ENCODE measurements at regions not wholly inside any gene's neighbourhood (a gene's known extent, or its start where the extent isn't known, plus 50 kb on each side); places are given as distances from the start of the nearest gene placed in this dataset.
"Not testable (repeated sequence)": the region's sequence is repeated elsewhere in the genome, so short reads cannot be mapped to it uniquely, and the experiment has no call there.

DNA sequence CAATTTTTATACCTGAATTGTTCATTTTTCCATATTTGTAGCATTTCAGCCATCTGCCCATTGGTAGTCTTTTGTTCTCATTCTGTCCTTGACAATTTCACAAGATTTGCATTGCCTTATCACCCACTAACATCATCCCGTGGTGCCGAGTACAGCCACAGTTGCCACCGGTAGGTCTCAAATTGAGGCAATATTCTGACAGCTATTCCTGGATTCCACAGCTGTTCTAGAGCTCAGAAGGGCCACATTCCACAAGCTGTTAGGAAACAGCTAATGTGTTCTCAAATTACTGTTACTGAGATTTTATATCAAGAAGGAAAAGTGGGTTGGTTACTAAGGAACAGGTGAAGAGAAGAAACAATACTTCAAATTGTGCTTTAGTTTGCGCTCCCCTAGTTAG lies 178.8 kb downstream of the RPRM start:
- no peak for DNase-seq

DNA sequence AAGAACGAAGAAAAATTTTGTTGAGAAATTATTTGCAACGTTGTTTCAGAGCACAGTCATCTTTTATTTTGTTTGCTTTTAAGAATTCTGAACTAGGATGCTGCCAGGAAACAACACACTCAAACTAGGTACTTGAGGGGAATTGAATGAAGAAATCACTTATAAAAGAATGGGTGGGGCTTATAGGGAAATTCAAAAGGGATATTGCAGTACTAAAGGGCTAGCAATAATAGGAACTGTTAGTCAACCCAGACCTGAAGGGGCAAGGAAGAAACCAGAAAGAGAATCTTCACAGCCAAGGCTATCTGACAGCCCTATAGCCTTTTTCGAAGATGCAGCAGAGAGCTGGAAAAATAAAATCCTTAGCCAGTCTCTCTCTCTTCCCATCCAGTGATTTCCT lies 179.3 kb downstream of the RPRM start:
- no peak for DNase-seq

DNA sequence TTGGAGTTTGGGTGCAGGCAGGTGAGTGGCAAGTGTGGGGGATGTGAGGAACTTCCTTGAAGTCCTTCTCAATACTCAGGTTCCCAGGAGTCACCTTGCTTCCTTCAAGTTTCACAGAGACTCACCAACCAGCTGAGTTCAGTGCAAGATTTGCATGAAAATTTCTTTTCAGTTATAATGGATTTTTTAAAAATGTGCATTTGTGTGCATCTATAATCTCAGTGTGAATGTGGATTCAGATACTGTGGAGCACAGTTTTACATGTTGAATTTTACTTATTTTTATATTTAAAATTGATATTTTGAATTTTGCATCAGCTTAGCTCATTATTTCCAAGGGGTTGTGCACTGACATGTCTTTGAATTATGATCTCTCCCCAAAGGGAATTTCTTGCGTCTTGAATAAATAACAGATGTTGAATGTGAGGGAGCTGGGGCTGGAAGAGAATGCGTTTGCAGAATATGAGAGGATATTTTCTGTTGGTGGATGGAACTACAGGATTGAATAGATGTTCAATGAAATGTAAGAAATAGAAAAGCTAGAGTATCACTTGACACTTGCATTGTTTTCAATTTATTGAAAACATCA lies 184.3 kb downstream of the RPRM start:
- no peak for DNase-seq

DNA sequence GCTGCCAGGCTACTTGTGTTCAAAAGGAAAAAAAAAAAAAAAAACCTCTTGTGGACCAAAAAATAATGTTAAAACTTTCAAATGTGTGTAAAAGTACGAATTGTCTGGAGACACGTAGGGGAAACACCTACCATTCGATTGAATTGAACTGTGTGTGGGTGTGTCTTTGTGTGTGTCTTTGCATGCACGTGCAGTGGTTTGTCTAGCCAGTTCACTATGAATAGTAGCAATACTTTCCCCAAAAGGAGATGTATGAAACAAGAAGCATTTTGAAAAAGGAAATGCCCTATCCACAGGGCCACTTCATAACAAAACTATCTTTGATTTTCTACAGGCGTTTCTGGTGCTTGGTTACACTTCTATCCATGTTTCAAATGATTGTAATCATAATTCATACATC lies 186.8 kb downstream of the RPRM start:
- no peak for DNase-seq

DNA sequence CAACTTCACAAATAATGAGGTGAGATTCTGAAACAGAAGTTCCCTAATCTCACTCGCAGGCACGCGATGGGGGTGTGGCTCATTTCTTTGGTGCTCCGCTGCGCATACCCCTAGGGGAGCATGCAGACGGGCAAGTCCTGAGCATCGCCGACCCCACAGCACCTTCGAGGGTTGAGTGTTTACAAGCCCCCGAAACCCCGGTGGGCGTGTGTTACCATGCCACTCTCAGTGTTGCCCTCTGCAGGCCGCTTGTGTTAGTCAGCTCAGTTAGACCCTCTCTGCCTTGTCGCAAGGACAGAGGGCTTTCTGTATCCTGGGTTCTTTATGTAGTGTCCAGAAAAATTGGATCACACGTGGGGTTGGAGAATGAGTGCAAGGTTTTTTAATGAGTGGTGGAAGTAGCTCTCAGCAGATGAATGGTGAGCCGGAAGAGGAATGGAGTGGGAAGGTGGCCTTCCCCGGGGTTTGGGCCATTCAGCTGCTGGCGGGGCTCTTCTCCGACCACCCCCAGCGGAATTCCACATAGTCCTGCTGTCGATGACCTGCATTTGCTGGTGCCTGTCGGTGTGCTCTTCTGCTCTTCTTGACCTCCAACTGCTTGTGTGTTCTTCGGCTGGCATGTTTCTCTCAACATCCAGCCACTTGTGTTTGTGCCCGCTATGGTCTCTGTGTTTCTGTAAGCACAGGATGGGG lies 191.3 kb downstream of the RPRM start:
- peak; percentile 10 for DNase-seq

DNA sequence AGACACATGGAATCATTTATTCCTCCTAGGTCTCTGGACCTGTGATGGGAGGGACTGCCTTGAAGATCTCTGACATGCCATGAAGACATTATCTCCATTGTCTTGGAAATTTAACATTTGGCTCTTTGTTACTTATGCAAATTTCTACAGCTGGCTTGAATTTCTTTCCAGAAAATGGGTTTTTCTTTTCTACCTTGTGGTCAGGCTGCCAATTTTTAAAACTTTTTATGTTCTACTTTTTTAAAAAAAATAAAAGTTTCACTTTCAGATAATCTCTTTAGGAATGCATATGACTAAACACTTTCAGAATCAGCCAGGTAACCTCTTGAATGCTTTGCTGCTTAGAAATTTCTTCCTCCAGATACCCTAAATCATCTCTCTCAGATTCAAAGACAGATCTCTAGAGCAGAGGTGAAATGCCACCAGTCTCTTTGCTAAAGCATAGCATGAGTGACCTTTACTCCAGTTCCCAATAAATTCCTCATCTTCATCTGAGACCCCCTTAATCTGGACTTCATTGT lies 209.6 kb downstream of the RPRM start:
- DNase-seq: no peak

DNA sequence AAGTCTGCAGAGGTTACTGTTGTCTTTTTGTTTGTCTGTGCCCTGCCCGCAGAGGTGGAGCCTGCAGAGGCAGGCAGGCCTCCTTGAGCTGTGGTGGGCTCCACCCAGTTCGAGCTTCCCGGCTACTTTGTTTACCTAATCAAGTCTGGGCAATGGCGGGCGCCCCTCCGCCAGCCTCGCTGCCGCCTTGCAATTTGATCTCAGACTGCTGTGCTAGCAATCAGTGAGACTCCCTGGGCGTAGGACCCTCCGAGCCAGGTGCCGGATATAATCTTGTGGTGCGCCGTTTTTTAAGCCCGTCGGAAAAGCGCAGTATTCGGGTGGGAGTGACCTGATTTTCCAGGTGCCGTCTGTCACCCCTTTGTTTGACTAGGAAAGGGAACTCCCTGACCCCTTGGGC lies 221.7 kb downstream of the RPRM start:
- DNase-seq: not testable (repeated sequence)

DNA sequence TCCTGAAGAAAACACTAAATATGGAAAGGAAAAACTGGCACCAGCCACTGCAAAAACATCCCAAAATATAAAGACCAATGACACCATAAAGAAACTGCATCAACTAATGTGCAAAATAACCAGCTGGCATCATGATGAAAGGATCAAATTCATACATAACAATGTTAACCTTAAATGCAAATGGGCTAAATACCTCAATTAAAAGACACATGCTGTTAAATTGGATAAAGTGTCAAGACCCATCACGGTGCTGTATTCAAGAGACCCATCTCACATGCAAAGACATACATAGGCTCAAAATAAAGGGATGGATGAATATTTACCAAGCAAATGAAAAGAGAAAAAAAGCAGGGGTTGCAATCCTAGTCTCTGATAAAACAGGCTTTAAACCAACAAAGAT lies 231.9 kb downstream of the RPRM start:
- not testable (repeated sequence) for DNase-seq

DNA sequence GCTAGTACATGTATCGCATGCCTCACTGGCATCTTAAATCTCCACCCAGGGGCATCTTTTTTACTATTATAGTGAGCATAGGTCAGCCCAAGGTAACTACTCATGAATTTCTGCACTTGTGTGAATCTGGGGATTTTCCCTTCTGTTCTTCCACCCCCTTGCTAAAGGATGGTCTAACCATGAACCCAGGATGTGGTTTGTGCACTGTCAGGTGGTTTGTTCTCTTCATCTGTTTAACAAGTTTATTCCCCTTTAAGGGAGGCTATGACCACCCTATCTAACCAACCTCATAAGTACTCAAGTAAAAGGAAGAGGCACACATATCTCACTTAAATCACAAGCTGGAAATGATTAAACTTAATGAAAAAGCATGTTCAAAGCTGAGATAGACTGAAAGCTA lies 243.0 kb downstream of the RPRM start:
- peak; percentile 42 for DNase-seq

DNA sequence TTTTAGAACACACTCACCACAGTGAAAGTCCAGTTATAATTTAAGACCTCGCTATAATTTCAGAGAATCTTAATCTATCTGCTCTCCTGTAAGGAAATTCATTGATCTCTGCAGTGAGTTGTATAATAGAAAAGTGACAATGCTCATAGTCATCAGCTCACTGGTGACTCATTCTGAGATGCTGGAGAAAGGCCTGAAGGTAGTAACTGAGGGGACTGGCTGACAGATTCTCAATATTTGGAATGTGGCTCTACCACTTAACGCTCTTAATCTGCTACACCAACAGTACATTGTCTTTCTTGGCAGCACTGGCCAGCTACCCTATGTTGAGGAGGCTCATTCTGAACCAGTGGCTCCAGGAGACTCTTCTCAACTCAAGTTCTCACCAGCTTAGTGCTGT lies 246.1 kb downstream of the RPRM start:
- no peak for DNase-seq

DNA sequence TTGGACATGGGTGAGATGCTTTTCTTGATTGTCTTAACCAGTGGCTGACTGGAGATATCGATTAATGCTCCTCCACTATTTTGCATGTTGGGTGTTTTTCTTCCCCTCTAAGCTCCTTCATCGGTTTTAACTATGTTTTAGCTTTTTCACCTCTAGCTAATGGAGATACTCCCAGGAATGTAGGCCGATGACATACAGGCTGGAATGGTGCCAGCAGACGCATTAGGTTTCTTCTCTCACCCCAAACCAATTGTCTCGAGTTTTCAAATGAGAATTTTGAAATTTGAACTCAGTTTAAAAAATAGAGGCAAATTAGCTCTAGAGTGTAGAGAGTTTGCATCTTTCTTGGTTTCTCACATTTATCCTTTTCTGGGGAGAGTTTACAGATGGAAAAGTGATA lies 247.6 kb downstream of the RPRM start:
- DNase-seq: no peak

DNA sequence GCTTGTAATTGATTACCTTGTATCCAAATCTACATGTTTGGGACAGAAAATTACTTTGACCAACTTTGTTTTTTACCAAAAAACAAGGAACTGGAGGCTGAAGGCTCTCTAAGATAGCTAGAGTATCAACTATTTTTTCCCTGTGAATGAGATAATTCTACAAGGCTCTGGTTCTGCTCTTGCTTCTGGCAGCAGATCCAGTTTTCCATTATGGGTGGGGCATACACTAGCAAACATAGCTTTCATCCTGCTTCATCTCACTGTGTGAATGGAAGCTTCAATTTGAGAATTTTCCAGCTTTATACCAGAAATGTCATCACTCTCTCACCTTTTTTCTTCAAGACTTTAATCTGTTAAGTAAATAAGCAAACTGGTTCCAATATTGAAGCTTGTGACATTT lies 249.7 kb downstream of the RPRM start:
- DNase-seq: no peak

DNA sequence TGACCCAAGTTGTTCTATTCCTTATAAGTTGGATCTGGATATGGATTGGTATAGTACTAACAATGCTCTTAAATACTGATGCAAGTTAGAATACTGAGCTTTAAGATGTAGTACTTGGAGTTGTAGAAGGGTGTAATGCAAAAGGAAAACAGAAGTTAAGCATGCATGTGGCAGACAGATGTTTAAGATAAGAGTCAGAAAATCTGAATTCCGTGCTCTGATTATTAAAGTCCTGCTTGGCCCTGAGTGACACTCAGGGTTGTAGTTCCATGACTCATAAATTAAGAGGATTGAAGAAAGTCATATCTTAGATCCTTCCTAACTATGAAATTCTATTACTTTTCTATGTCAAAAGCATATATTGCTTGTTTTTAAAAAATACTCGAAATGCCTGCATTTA lies 250.6 kb downstream of the RPRM start:
- DNase-seq: no peak

DNA sequence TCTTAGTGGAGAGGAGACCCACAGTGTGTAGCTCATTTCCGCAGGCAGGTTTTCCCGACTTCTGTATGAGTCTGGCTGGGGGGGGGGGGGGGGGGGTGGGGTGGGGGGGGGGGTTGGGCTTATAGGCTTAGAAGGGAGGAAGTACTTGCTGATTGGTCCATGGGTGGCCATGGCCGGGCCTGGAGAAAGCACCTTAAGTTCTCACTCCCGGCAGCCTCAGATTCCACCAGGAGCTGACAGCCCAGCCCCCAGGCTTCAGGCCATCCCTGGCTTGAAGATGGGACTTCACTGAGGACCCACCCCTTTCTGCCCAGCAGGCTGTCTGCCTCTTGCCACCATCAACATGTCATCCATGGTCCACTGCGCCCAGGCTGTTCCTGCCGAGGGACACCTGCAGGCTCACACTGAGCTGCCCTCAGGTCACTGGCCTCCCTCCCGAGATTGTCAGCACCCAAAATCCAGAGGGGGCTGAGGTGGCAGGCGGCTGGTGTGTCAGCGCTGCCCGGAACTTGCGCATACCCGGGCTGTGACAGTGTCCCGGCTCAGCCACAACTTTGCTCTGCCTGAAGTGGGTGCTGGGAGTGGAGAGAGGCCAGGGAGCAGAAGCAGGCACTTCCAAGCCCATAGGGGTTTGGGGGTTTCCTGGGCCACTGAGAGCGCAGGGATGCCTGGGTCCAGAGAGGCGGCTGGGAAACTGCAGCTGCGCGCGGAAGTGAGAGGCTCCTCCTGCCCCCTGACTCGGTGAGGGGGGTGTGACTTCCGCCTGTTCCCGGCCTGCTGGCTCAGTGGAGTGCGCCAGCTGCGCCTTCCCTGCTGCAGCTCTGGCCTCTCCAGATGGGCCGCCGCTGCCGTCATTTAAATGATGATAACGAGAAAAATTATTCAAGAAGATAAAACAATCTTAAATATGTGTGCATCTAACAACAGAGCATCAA lies 256.1 kb downstream of the RPRM start:
- DNase-seq: no peak

DNA sequence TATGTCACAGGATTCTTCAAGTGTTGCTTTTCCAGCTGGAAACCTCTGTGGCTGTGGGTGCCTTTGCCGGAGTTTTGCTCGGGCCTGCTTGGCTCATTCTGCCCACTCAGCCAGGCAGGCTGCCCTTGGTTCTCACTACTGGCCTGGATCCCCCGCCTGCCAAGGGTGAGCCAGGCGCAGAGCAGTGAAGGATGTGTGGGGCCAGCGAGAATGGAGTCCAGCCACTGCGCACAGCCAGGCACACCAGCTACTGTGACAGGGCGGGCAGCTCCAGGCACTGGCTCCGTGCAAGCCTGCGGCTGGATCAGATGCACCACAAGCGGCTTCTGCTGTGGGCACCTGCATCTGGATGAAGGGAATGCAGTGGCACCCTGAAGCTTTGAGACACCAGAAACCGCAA lies 257.1 kb downstream of the RPRM start:
- DNase-seq: no peak

DNA sequence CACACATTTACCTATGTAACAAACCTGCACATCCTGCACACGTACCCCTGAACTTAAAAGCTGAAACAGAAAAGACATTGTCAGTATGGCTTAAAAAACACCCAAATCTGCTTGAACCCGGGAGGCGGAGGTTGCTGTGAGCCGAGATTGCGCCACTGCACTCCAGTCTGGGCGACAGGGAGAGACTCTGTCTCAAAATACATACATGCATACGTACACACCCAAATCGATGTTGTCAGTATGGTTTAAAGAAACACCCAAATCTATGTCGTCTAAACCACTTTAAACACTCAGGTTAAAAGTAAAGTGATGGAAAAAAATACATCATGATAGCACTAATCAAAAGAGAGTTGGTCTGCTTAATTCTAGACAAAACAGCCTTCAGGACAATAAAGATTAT lies 257.5 kb downstream of the RPRM start:
- no peak for DNase-seq

DNA sequence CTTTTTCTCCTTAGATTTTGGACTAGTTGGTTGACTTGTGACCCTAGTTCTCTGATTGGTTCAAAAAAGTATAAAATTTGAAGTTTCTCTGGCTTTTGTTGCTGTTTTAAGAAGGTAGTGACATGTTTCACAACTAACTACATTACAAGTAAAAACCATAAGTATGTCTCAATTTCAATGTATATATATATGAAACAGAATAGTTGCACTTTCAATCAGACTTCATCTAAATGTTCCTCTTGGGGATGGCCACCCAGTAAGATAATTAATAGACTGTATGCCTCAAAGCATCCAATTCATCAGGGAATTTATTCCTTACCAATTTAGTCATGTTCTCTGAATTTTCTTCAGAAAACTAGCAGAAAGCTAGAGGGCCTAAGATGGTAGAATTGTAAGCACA lies 259.7 kb downstream of the RPRM start:
- DNase-seq: no peak

DNA sequence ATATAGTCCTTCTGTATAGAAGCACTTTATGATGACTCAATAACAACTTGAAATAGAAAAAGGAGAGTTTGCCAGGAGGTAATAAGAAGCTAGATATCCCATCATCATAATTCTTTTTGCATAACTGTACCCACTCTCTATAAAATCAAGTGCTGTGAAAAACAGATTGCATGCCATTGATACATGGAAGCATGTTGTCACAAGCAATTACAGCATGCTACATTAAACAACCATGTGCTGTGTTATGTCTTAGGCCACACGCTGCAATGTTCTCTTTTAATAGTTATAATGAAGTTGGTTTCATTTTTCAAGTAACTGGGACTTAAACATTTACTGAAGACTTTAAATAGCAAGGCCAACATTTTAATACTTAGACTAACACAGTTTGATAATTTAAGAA lies 264.2 kb downstream of the RPRM start:
- no peak for DNase-seq

DNA sequence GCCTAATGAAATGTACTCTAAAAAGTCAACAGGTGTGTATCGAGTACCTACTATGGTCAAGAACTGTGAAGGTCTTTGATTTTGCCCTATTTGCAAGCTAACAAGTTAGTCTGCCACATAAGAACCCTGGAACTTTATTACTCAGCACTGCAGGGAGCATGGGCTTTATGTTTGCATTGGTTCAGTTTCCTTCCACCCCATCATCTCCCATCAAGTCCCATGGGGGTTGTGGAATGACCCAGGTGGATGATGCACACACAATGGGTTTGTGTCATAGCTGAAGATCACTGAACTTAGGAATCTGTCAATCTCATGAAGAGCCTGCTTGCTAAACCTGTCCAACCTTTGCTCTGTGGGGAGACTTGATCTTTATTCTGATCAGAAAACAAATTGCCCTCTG lies 265.5 kb downstream of the RPRM start:
- no peak for DNase-seq

DNA sequence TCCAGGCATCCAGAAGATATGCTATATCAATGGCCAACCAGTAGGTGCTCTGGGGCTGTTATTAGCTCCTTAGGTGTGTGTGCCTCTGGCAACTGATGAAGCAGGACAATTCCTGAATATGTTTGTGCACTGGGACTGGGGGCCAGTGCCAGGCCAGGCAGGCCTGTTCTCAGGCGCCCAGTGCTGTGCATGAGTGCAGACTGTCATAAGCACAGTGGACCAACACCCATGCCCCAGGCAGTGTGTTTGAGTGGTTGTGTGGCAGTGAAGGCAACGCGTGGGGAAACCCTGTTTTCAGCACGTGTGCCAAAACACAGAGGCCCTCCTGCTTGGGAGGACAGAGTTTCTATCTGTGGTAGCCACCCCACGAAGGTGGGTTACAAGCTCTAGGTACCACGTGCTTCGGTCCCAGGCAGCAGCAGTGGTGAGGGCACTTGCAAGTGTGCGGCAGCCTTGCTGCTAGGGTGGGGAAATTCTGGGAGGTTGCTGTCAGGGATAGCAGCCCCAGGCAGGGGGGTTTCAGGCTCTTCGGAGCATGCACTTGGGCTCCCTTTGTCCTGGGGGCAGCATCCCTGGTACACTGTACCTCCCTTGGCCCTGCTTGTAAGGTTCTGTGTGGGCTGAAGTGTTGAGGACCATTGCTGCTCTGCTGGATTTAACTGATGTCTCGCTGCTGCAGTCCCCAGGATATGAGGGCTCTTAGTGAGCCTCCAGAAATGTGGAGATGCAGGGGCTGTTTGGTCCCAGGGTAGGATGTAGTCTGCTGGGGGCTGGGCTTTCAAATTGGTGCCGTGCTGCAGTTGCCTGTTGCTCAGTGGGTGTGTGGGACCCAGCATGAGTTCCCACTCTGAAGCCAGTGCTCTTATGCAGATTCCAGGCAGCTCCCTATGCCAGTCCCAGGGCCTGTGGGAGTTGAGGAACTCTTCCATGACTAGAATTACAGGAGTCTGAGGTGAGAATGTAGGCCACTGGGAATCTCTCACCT lies 280.9 kb downstream of the RPRM start:
- no peak for DNase-seq

DNA sequence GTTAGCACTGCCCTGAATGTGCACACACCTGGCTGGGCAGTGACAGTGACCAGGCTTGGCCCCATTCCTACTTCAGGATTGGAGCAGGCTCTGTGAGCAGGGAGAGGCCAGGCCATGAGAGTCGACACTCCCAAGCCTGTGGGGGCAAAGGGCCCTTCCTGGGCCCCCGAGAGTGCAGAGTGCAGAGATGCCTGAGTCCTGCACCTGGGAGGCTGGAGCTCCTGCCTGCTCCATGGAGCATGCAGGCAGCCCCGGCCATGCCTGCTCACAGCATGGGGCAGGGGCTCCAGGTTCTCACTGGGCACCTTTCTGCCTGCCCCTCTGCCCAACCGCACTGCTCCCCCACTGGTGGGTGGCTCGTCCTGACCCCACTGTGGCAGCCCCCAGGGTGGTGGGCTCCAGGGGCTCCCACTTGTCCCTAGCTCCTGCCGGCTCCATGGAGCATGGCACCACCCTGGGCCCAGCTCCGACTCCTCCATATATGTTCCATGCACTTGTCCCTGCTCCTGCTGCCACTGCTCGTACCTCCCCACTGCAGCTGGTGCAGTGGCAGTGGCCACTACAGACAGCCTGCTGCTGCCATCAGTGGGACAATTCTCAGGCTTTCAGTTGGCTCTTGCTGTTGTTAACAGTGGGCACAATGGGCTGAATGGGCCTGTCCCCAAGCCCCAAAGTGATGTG lies 282.0 kb downstream of the RPRM start:
- no peak for DNase-seq

DNA sequence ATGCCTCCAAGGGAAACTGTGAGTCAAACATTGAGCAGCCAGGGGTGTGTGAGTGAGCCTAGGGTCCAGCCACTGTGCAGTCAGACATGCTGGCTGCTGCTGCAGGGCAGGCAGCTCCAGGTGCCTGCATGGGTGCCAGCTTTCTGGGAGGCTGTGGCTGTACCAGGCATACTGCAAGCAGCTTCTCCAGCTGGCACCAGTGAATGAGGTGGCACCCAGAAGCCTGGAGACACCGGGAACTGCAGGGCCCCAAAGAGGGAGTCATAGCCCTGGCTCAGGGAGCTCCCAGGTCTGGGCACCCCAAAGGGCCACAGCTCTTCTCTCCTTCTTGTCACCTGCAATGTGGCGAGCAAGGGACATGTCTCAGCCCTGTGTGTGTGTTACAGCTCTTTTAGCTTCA lies 283.2 kb downstream of the RPRM start:
- no peak for DNase-seq
